ENCODE measurements at regions not wholly inside any gene's neighbourhood (a gene's known extent, or its start where the extent isn't known, plus 50 kb on each side); places are given as distances from the start of the nearest gene placed in this dataset.

DNA sequence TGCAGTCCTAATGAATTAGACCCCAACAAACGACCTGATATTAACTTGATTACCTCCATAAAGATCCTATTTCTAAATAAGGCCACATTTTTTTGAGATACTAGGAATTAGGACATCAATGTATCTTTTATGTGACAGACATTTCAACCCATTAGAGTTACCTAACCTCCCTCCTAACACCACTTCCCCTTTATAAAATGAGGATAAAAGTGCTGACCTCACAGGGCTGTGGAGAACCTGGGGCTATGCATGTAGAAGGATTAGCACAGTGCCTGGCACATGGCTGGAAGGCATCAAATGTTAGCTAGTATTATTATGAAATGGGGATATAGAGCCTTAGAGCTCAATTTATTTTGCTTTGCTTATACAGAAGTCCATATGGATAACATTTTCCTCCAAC, 53.5 kb upstream of the LRRN1 start:
- Histone ChIP-seq H3K36me3 (ENCODE audit: control insufficient read depth in 4 of 4, insufficient read depth in 4 of 4, low read length in 4 of 4) (no peaks in the 10 kb centered on the region), H3K4me3 (no peak overlapping the region), H3K9me3 (ENCODE audit: control insufficient read depth in 4 of 4, insufficient read depth in 3 of 4, low read length in 3 of 4) (no peaks in the 10 kb centered on the region), H3K27me3 (ENCODE audit: control insufficient read depth in 3 of 3, insufficient read depth in 3 of 3, low read length in 2 of 3) (no peaks in the 10 kb centered on the region), H3K9ac (ENCODE audit: insufficient read depth in 1 of 2, low read length in 2 of 2) (no peak overlapping the region), H3K4me1 (ENCODE audit: control insufficient read depth in 5 of 5, insufficient read depth in 5 of 5, low read length in 5 of 5) (no peaks in the 10 kb centered on the region), H3K27ac (ENCODE audit: low read depth in 1 of 2, low read length in 1 of 2) (no peak overlapping the region)
- ATAC-seq (ENCODE audit: insufficient read depth, low FRiP score) (no peak), DNase-seq (no peak)
- no peak for TF ChIP-seq CTCF (IDR thresholded peaks at IDR 0.05; ENCODE audit: control extremely low read depth, extremely low read depth)
- WGBS, 2 donors: 34 to 53% methylated on average over 1 of the region's 1 CpG

DNA sequence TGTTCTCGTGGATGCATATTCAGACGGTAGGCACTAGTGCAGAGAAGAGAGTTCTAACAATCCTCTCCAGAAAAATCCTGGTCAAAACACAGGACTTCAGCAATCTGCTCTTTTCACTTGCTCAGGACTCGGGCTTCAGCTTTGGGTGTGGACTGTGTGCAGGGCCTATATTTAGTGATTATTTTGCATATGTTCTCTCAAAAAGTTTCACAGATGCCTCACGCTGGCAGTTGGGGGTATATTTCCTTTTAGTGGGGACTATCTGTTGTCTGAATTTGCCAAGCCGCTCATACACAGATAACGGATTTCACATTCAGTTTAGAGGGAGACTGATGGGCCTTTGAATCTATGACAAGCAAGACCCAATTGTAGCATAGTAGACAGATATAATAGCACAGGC, 54.4 kb upstream of the LRRN1 start:
- Histone ChIP-seq H3K4me3 (no peak overlapping the region), H3K9me3 (ENCODE audit: control insufficient read depth in 4 of 4, insufficient read depth in 3 of 4, low read length in 3 of 4) (no peaks in the 10 kb centered on the region), H3K27ac (ENCODE audit: low read depth in 1 of 2, low read length in 1 of 2) (no peak overlapping the region), H3K4me1 (ENCODE audit: control insufficient read depth in 5 of 5, insufficient read depth in 5 of 5, low read length in 5 of 5) (no peaks in the 10 kb centered on the region), H3K36me3 (ENCODE audit: control insufficient read depth in 4 of 4, insufficient read depth in 4 of 4, low read length in 4 of 4) (no peaks in the 10 kb centered on the region), H3K27me3 (ENCODE audit: control insufficient read depth in 3 of 3, insufficient read depth in 3 of 3, low read length in 2 of 3) (no peaks in the 10 kb centered on the region), H3K9ac (ENCODE audit: insufficient read depth in 1 of 2, low read length in 2 of 2) (no peak overlapping the region)
- WGBS, 2 donors: 95 to 97% methylated on average over 6 of the region's 6 CpGs
- no peak for ATAC-seq (ENCODE audit: insufficient read depth, low FRiP score)
- no peak for TF ChIP-seq CTCF (IDR thresholded peaks at IDR 0.05; ENCODE audit: control extremely low read depth, extremely low read depth)
- DNase-seq: no peak

DNA sequence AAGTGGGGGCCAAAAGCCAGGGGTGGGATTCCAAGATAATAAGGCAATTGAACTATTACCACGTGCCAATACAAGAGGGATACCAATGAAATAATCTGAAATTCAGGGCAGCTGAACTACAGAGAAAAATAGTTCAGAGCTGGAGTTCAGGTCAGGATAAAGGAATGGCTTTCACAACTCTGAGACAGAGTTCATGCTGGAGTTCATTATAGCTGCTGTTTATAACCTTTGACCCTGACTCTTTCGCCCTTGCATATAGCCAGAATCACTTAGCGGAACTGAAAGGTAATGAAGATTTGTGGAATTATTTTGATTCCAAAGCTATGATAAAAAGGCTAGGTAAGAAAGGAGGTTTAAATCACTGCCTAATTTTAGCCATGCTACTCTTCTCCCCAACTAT, 55.5 kb upstream of the LRRN1 start:
- Histone ChIP-seq H3K4me1 (ENCODE audit: control insufficient read depth in 5 of 5, insufficient read depth in 5 of 5, low read length in 5 of 5) (no peaks in the 10 kb centered on the region), H3K36me3 (ENCODE audit: control insufficient read depth in 4 of 4, insufficient read depth in 4 of 4, low read length in 4 of 4) (no peaks in the 10 kb centered on the region), H3K9me3 (ENCODE audit: control insufficient read depth in 4 of 4, insufficient read depth in 3 of 4, low read length in 3 of 4) (no peaks in the 10 kb centered on the region), H3K4me3 (no peak overlapping the region), H3K27me3 (ENCODE audit: control insufficient read depth in 3 of 3, insufficient read depth in 3 of 3, low read length in 2 of 3) (no peaks in the 10 kb centered on the region), H3K9ac (ENCODE audit: insufficient read depth in 1 of 2, low read length in 2 of 2) (no peak overlapping the region), H3K27ac (ENCODE audit: low read depth in 1 of 2, low read length in 1 of 2) (no peak overlapping the region)
- TF ChIP-seq CTCF (IDR thresholded peaks at IDR 0.05; ENCODE audit: control extremely low read depth, extremely low read depth): no peak
- DNase-seq (no peak), ATAC-seq (ENCODE audit: insufficient read depth, low FRiP score) (no peak)
- 89 to 94% methylated on average over 3 of the region's 3 CpGs for WGBS, 2 donors

GRCh38 chr3:3740061-3740460, 59.2 kb upstream of the LRRN1 start:
- ATAC-seq (ENCODE audit: insufficient read depth, low FRiP score): no peak
- Histone ChIP-seq H3K36me3 (ENCODE audit: control insufficient read depth in 4 of 4, insufficient read depth in 4 of 4, low read length in 4 of 4) (no peaks in the 10 kb centered on the region), H3K9me3 (ENCODE audit: control insufficient read depth in 4 of 4, insufficient read depth in 3 of 4, low read length in 3 of 4) (no peaks in the 10 kb centered on the region), H3K27me3 (ENCODE audit: control insufficient read depth in 3 of 3, insufficient read depth in 3 of 3, low read length in 2 of 3) (no peaks in the 10 kb centered on the region), H3K4me3 (no peak overlapping the region), H3K27ac (ENCODE audit: low read depth in 1 of 2, low read length in 1 of 2) (no peak overlapping the region), H3K4me1 (ENCODE audit: control insufficient read depth in 5 of 5, insufficient read depth in 5 of 5, low read length in 5 of 5) (no peaks in the 10 kb centered on the region), H3K9ac (ENCODE audit: insufficient read depth in 1 of 2, low read length in 2 of 2) (no peak overlapping the region)
- DNase-seq: no peak
- no peak for TF ChIP-seq CTCF (IDR thresholded peaks at IDR 0.05; ENCODE audit: control extremely low read depth, extremely low read depth)
- whole genome bisulfite sequencing, 2 donors: 84 to 87% methylated on average over 4 of the region's 4 CpGs

Data from lung (tissue), 11 donors.